Osteoblast (primary cell): ENCODE measurements at regions not wholly inside any gene's neighbourhood (a gene's known extent, or its start where the extent isn't known, plus 50 kb on each side); places are given as distances from the start of the nearest gene placed in this dataset.
A peak's percentile ranks its signal among the peaks of the same experiment; 100 is the strongest.

ENCODE experiments used
- DNase-seq: peaks from one replicate; pipeline ENCODE4 v3.0.0; 2011; ENCODE audit warnings: low spot score, mixed read lengths; ENCODE audit not compliant: insufficient read length; ENCODE audit errors: missing footprints
- H2AFZ ChIP-seq: 2 replicates; pipeline ENCODE4 v1.6.0; 2011; ENCODE audit warnings: mild to moderate bottlenecking, low read length
- H3K27ac ChIP-seq: 2 replicates; pipeline ENCODE4 v1.5.1; 2011; ENCODE audit warnings: mild to moderate bottlenecking, low read depth, low read length, moderate library complexity
- H3K27me3 ChIP-seq: 2 replicates; pipeline ENCODE4 v1.6.0; 2012; ENCODE audit warnings: mild to moderate bottlenecking, control low read depth, inconsistent platforms, low read length, moderate library complexity; ENCODE audit not compliant: insufficient read depth
- H3K36me3 ChIP-seq: 2 replicates; pipeline ENCODE4 v1.5.1; 2011; ENCODE audit warnings: mild to moderate bottlenecking, low read length, control low read depth, moderate library complexity; ENCODE audit not compliant: insufficient read depth
- H3K4me1 ChIP-seq: 2 replicates; pipeline ENCODE4 v1.5.1; 2011; ENCODE audit warnings: mild to moderate bottlenecking, low read length, control low read depth, moderate library complexity; ENCODE audit not compliant: insufficient read depth
- H3K4me2 ChIP-seq: 2 replicates; pipeline ENCODE4 v1.6.0; 2011; ENCODE audit warnings: mild to moderate bottlenecking, low read length; ENCODE audit not compliant: insufficient read depth
- H3K4me3 ChIP-seq: fragments of 200-600 bp; sonication (generic); 3 replicates; pipeline ENCODE4 v1.5.1; 2012; ENCODE audit warnings: mild to moderate bottlenecking, low read length, inconsistent platforms; ENCODE audit not compliant: insufficient read depth
- H3K79me2 ChIP-seq: 2 replicates; pipeline ENCODE4 v1.6.0; 2012; ENCODE audit warnings: mild to moderate bottlenecking, low read length, control low read depth, inconsistent platforms; ENCODE audit not compliant: insufficient read depth
- H3K9me3 ChIP-seq: 2 replicates; pipeline ENCODE4 v1.5.1; 2011; ENCODE audit warnings: low read depth, low read length, control low read depth
- H4K20me1 ChIP-seq: 2 replicates; pipeline ENCODE4 v1.6.0; 2012; ENCODE audit warnings: mild to moderate bottlenecking, low read length, control low read depth; ENCODE audit not compliant: insufficient read depth
- CTCF ChIP-seq: IDR thresholded peaks from 2 replicates; pipeline ENCODE4 v1.5.1; 2011; ENCODE audit warnings: mild to moderate bottlenecking, low read depth, low read length, moderate library complexity; ENCODE audit errors: extremely low read depth

GRCh38 chr3:61497463-61497862, 63.9 kb upstream of the PTPRG start:
- no peak for DNase-seq
- no peak for TF ChIP-seq CTCF
- no peaks in the 10 kb centered on the region for H3K4me1 ChIP-seq
- no peak overlapping the region for H3K27ac ChIP-seq
- no peak overlapping the region for H2AFZ ChIP-seq
- H4K20me1 ChIP-seq = no peaks in the 10 kb centered on the region
- H3K79me2 ChIP-seq = no peaks in the 10 kb centered on the region
- no peak overlapping the region for H3K4me3 ChIP-seq
- H3K9me3 ChIP-seq = no peaks in the 10 kb centered on the region
- no peak overlapping the region for H3K4me2 ChIP-seq
- H3K36me3 ChIP-seq = no peaks in the 10 kb centered on the region
- peaks cover 3% of the 10 kb centered on the region for H3K27me3 ChIP-seq

- no peaks in the 10 kb centered on the region for H3K9me3 ChIP-seq
- no peaks in the 10 kb centered on the region for H3K36me3 ChIP-seq
- H4K20me1 ChIP-seq = no peaks in the 10 kb centered on the region
- no peak overlapping the region for H3K4me2 ChIP-seq
- H3K27ac ChIP-seq = no peak overlapping the region
- H2AFZ ChIP-seq = no peak overlapping the region
- H3K4me3 ChIP-seq = no peak overlapping the region
- H3K27me3 ChIP-seq = no peaks in the 10 kb centered on the region
- no peaks in the 10 kb centered on the region for H3K4me1 ChIP-seq
- no peaks in the 10 kb centered on the region for H3K79me2 ChIP-seq
- no peak for TF ChIP-seq CTCF
- peak; percentile 17 for DNase-seq
These were observed 56.2 kb upstream of the PTPRG start for GRCh38 chr3:61505197-61505596.

- H3K27ac ChIP-seq = no peak overlapping the region
- H3K4me3 ChIP-seq = no peak overlapping the region
- DNase-seq = no peak
- H3K79me2 ChIP-seq = no peaks in the 10 kb centered on the region
- no peaks in the 10 kb centered on the region for H3K36me3 ChIP-seq
- H3K27me3 ChIP-seq = no peaks in the 10 kb centered on the region
- H4K20me1 ChIP-seq = no peaks in the 10 kb centered on the region
- H3K4me1 ChIP-seq = no peaks in the 10 kb centered on the region
- H3K4me2 ChIP-seq = no peak overlapping the region
- TF ChIP-seq CTCF = no peak
- no peaks in the 10 kb centered on the region for H3K9me3 ChIP-seq
- no peak overlapping the region for H2AFZ ChIP-seq
These were observed 53.4 kb upstream of the PTPRG start for GRCh38 chr3:61507946-61508345.
